Renal pelvis (tissue), 1 donor: ENCODE measurements at regions not wholly inside any gene's neighbourhood (a gene's known extent, or its start where the extent isn't known, plus 50 kb on each side); places are given as distances from the start of the nearest gene placed in this dataset.
"Not testable (repeated sequence)": the region's sequence is repeated elsewhere in the genome, so short reads cannot be mapped to it uniquely, and the experiment has no call there.

Experiments
- DNase-seq: peaks from one replicate; pipeline ENCODE4 v3.0.0-alpha.2; 2013

- no peak for DNase-seq
These were observed 367.3 kb downstream of the UTRN start for GRCh38 chr6:144652292-144652891.

GRCh38 chr6:144653885-144654505 lies 368.9 kb downstream of the UTRN start:
- DNase-seq = no peak

DNA sequence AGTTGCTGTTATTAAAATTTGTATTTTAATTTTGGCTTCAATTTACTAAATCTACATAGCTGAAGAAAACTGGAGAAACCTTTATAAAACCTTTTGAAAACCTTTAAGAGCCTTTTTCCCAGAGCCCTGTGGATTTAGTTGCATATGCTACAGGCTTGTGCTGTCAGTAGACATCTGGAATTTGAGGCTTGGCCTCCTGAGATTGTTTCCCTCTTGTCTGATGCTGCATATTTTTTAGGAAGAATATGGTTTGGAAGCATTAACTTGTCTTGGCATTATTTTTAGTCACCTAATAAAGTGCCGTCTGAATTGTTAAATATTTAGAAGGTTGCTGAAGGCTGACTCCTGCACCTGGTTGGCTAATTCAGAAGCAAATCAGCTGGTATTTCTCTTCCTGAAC lies 369.4 kb downstream of the UTRN start:
- no peak for DNase-seq

- no peak for DNase-seq
These were observed 370.2 kb downstream of the UTRN start for GRCh38 chr6:144655376-144655775.

DNA sequence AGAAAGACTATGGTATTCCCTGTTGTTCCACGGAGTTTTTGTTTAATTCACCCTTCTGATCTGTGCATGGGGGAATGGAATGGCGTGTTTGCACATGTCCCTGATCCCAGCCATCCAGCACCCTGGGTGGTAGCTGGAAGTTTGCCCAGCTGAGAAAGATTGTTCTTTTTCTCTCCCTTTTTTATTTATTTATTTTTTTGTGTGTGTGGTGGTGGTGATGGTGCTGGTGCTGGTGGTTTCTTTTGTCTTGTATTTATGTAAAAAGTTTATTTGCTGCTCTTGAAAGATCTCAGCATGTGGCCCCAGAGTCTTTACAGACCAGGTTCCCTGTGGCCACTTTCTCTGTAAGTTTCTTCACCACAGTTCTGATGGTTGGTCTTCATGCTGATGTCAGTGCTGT lies 372.6 kb downstream of the UTRN start:
- no peak for DNase-seq

DNA sequence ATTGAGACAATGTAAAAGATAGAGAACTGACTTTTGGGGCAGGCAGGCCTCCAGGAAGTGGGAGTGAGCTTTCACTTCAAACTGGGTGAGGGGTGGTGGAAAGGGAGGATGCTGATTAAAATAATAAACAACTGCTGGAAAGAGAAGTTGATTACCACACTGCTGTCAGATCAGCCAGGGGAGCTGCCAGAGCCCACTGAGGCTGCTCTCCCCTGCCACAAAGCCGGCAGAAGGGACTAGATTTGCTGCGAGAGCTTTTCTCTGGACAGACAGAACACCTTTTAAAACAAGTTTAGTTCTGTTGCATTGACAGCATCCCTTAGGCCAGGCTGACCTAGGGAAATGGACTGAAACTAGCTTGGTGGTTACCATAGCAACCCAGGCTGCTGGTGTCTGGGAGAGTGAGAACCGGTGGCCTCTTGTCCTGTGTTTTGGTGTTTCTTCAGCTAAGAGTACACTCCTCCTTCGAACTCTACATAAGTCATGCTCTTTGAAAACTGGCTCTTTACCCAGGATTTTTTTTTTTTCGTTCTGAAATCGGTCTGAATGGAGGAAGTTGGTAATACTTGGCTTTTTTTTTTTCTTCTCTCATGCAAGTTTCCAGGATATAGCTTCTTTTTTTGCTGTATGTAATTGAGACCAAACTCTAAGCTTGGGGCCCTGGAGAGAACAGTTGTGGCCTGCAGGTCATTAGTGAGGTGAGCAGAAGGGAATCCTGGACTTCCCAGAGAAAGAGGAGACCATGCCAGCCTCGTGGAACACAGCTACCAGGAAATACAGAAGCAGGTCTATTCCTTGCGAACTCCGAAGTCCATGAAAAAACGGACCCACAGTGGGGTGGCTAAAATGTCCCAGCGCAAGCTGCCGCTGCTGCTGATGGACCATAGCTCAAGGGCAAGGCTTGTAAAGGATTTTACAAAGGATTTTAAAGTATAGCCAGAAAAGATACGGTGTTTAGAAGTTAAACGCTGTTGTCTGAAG lies 374.4 kb downstream of the UTRN start:
- peak; percentile 76 for DNase-seq

- DNase-seq = no peak
These were observed 375.5 kb downstream of the UTRN start for GRCh38 chr6:144660561-144661115.

DNA sequence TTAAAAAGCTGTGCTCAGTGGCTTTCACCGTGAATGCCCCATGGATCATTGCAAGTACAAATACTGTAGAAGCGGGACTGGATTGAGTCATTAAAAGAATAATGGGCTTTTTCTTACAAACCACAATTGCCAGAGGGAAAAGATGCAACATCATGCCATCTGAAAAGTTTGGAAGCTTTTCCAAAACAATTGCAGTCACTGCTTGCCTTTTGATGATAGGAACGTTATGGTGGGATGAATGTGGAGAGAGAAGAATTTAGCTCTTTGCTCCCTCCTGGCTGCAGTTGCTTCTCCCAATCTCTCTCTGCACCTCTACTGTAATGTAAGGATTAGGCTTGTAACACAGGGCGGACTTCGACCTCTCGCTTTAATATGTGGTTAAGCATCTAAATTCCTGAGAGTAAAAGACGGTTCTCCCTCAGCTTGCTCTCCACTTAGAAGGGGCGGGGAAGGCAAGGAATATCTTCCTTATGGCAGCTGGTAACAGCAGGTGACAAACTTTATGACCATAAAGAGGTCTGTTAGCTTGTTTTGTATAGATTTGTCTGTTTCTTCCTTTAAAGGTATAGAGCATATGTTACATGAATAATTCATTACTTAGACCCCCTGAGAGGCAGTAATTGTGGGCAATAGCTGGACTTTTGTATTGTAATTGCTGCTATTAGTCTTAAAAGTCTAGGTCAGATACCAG lies 376.1 kb downstream of the UTRN start:
- DNase-seq = peak; percentile 31

DNA sequence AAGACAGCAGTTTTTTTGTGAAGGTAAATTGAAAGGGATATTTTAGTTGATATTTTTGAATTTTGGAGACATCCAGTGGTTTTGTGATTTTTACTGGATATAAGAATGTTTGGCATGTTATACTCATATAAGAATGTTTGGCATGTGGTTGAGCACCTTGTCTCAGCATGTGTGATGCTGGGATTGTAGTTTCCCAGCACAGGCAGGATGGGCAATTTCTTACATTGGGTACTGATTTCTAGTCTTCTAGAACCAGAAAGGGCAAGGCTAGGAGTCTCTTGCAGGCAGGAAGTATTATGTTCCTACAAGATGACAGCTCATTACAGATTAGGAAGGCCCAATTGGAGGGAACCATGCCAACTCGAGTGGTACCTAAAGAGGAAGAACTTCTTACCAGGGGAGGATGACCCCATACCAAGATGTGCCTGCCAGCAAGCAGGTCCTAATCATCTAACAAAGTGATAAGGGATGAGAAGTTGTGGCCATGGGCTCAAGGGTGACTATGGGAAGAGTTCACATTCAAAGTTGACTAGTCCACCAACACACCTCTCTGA lies 377.8 kb downstream of the UTRN start:
- no peak for DNase-seq

GRCh38 chr6:144664281-144664680 lies 379.1 kb downstream of the UTRN start:
- no peak for DNase-seq

- no peak for DNase-seq
These were observed 379.8 kb downstream of the UTRN start for GRCh38 chr6:144664947-144665346.

DNA sequence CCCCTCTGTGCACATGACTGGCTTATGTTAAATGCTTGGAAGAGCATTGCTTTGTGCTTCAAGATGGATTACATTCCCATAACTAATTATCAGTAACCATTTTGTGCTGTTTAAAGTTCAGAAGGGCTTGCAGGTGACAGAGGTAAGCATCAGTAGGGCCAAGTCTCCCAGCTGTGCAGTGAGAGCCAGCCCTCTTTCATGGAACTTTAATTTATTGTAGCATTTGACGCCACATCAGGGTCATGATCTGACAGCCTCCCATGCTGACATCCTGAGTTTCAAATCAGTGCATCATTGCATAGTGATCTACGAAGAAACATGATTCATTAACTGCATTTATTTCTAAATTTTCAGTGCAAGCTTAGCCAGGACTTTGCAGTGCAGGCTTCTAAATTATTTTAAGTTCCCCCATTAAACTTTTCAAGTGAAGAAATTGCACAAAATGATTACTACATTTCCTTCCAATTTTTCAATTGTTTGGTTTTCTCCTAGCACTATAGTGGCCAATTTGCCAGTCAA lies 380.9 kb downstream of the UTRN start:
- no peak for DNase-seq

DNA sequence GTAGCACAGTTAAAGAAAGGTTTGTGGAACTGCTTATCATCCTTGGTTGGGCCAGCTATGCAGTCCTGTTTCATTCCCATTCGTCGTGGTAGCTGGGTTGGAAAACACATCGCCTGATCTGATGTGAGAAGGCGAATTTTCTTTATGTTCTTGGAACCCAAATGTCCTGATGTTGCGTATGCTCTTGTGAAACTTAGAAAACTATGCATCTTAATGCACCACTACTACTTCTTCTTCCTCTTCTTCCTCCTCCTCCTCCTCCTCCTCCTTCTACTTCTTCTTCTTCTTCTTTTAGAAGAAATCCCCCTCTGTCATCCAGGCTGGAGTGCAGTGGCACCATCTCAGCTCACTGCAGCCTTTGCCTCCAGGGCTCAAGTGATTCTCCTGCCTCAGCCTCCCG lies 381.6 kb downstream of the UTRN start:
- DNase-seq = no peak

GRCh38 chr6:144667532-144668503 lies 382.7 kb downstream of the UTRN start:
- no peak for DNase-seq

DNA sequence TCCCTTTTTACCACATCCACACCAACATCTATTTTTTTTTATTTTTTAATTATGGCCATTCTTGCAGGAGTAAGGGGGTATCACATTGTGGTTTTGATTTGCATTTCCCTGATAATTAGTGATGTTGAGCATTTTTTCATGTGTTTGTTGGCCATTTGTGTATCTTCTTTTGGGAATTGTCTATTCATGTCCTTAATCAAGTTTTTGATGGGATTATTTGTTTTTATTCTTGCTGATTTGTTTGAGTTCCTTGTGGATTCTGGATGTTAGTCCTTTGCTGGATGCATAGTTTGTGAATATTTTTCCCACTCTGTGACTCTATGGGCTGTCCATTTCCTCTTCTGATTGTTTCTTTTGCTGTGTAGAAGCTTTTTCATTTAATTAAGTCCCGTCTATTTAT lies 385.1 kb downstream of the UTRN start:
- DNase-seq = not testable (repeated sequence)

DNA sequence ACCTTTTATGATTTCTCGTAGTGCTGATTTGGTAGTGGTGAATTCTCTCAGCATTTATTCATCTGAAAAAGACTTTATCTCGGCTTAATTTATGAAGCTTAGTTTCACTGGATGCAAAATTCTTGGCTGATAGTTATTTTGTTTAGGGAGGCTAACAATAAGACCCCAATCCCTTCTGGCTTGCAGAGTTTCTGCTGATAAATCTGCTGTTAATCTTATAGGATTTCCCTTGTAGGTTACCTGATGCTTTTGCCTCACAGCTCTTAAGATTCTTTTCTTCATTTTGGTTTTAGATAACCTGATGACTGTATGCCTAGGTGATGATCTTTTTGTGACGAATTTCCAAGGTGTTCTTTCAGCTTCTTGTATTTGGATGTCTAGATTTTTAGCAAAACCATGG lies 388.7 kb downstream of the UTRN start:
- DNase-seq = no peak

DNA sequence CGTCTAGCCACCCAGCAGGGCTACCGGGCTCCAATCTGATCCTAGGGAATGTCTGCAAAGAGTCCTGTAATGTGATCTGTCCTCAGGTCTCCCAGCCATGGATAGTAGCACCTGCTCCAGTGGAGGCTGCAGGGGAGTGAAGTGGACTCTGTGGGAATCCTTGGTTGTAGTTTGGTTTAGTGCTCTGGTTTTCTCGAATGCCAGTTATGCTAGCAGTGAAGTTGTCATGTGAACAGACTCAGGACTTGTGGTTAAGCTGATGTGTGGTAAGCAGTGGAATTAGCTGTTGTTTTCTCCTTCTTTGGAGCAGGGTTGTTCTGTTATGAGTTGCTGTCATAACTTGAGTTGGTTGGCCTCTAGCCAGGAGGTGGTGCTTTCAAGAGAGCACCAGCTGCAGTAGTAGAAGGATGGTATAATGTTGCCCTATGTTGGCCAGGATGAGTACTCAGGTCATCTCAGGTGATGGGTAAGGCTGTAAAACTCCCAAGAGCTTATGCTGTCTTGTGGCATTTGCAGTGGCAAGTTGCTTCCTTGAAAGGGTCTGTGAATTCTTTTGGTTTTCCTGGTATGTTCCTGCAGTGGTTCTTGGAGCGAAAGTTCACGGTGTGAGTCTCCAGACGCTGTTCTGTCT lies 390.2 kb downstream of the UTRN start:
- DNase-seq = no peak

- DNase-seq = not testable (repeated sequence)
These were observed 391.2 kb downstream of the UTRN start for GRCh38 chr6:144676310-144676709.

DNA sequence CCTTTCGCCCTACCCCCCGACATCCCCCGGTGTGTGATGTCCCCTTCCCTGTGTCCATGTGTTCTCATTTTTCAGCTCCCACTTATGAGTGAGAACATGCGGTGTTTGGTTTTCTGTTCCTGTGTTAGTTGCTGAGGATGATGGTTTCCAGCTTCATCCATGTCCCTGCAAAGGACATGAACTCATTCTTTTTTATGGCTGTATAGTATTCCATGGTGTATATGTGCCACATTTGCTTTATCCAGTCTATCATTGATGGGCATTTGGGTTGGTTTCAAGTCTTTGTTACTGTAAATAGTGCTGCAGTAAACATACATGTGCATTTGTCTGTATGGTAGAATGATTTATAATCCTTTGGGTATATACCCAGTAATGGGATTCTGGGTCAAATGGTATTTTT lies 392.1 kb downstream of the UTRN start:
- not testable (repeated sequence) for DNase-seq

GRCh38 chr6:144678844-144679243 lies 393.7 kb downstream of the UTRN start:
- no peak for DNase-seq
